ENCODE measurements at regions not wholly inside any gene's neighbourhood (a gene's known extent, or its start where the extent isn't known, plus 50 kb on each side); places are given as distances from the start of the nearest gene placed in this dataset.

DNA sequence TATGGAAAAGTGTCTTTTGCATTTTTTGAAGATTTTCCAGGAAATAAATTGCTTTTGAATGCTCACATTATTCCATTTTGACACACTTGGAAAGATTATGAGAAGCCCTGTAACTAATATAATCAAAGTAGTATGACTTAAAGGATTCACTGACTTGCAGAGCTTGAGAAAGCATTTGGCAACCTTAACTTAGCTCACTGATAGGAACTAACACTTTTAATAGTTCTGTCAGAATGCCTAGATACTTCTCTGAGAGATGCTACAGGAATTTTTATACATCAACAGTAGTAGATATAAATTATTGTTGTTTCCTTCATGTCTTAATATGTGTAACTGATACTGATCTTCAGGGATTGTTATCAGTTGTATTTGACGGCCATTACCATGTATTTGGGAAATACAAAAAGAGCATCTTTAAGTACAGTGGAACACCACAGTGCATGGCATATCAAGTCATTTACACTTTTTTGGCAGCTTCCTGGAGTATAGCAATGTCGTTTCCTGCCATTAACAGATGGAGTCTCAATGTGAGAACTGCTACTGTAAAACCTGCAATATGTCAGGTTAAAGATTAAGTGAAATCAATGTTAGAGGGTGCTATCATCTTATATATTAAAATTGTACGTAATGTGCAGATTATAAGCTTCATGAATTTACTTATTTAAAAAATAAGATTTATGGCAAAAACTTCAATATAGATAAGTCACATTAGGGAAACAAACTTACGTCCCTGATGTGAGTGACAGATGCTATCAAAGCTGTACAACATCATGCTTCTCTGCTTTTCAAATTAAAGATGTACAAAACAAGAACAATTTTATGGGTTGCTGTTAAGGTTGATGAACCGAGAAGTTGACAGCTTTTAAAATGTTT, 1159.8 kb upstream of the MIR17HG start:
- no peak for DNase-seq (ENCODE audit: low read depth in 4 of 4, low spot score in 1 of 4)

GRCh38 chr13:90188351-90188636, 1159.2 kb upstream of the MIR17HG start:
- DNase-seq (ENCODE audit: low read depth in 4 of 4, low spot score in 1 of 4), result no peak

GRCh38 chr13:90197722-90198121, 1149.8 kb upstream of the MIR17HG start:
- no peak for DNase-seq (ENCODE audit: low read depth in 4 of 4, low spot score in 1 of 4)

GRCh38 chr13:90201202-90201601, 1146.3 kb upstream of the MIR17HG start:
- DNase-seq (ENCODE audit: low read depth in 4 of 4, low spot score in 1 of 4), result no peak

DNA sequence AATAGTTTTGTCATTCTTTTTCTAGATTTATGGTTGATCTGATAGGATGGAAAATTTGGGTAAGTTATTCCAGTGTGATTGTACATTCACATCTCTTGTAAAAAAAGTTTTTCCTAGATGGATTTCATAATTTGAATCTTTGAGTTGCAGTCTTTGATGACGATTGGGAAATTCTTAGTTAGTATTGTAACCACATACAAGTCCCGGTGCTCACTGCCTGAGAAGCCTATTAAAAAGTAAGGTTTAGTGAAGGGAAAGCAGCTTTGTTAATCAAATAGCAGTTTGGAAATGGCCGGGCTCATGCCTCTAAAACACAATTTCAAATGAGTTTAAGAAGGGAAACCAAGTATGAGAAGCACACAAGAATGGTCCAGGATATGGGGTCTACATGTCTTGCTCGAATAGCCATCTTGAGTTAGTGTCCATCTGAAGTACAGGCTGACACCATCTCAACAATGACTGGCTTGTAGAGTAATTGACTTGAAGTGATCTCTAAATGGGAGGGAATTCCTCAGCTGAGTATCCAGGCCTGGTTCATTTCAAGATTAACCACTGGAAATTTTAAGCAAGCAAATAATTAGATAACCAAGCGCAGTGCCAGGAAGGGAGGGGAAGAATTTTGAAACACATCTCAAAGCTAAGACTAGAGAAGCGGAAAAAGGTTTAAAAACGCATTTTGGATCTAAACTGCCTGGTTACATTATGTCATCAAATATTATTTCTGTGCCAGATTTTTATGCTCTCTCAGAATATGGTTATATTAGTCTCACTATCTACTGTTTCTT, 1145.6 kb upstream of the MIR17HG start:
- DNase-seq (ENCODE audit: low read depth in 4 of 4, low spot score in 1 of 4), result no peak

GRCh38 chr13:90205081-90205480, 1142.4 kb upstream of the MIR17HG start:
- no peak for DNase-seq (ENCODE audit: low read depth in 4 of 4, low spot score in 1 of 4)

DNA sequence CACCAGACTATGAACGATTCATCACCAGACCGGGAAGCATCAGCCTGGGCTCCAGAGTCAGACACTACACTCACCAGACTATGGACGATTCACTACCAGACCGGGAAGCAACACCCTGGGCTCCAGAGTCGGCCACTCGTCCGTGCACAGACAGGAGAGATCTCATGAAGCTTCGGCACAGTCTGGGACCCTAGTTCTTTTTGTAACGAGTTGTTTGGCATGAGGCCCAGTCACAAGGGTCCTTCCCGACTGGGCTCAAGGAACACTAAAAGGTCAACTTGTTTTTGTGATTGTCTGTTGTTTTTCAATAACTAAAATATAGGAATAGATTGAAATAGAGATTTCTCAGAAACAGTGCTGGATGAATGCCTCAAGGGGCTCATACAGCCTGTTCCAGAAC, 1141.6 kb upstream of the MIR17HG start:
- no peak for DNase-seq (ENCODE audit: low read depth in 4 of 4, low spot score in 1 of 4)

DNA sequence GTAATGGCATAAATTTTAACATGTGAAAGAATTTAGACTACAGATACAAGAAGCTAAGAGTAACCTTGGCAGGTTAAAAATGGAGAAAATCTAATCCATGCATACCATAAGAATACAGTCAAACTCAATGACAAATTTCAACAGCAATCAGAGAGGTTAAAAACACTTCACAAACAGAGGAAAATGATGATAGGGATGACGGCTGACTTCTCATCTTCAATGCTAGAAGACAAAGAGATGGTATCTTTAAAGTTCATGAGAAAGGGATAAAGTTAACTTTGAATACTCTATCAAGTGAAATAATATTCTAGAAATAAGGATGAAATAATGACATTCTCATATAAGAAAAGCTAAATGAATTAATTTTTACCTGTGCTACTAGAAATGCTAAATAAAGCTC, 1130.2 kb upstream of the MIR17HG start:
- no peak for DNase-seq (ENCODE audit: low read depth in 4 of 4, low spot score in 1 of 4)

DNA sequence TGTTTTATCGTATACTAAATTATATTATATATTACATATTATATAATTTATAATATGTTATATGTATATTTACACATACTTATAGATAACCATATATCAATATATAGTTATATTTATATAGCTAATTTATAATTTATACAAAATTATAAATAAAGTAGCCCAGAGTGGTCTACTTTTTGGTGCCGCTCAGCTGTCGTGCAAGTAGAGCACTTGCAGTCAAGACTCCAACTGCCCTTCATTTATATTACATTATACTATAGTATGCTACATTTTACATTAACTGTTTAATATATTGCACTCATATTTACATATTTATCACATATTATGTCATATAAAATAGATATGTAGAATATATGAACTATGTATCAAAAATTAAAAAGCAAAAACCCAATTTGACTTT, 1124.7 kb upstream of the MIR17HG start:
- DNase-seq (ENCODE audit: low read depth in 4 of 4, low spot score in 1 of 4), result no peak

GRCh38 chr13:90230311-90230710, 1117.2 kb upstream of the MIR17HG start:
- no peak for DNase-seq (ENCODE audit: low read depth in 4 of 4, low spot score in 1 of 4)

- DNase-seq (ENCODE audit: low read depth in 4 of 4, low spot score in 1 of 4), result no peak
Observed at GRCh38 chr13:90232291-90232690, 1115.2 kb upstream of the MIR17HG start.

GRCh38 chr13:90233933-90234672, 1113.4 kb upstream of the MIR17HG start:
- no peak for DNase-seq (ENCODE audit: low read depth in 4 of 4, low spot score in 1 of 4)

DNA sequence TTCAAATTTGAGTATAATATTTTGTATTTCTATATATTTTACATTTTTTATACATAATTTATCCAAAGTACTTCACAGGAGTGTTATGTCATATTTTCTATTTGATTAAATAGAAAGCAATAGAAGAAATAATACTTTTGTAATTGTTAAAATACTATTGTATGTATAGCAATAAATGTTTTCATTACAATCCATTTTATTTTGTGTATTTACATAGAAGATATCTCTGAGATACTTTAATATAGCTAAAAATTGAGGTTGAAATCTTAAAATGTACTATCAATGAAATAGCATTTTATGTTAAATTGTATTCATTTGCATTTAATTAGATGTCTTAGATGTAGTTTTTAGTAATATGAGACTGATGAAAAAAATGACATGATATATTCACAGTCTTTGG, 1109.6 kb upstream of the MIR17HG start:
- no peak for DNase-seq (ENCODE audit: low read depth in 4 of 4, low spot score in 1 of 4)

- no peak for DNase-seq (ENCODE audit: low read depth in 4 of 4, low spot score in 1 of 4)
Observed at GRCh38 chr13:90238413-90238812, 1109.1 kb upstream of the MIR17HG start.

GRCh38 chr13:90239130-90239529, 1108.4 kb upstream of the MIR17HG start:
- no peak for DNase-seq (ENCODE audit: low read depth in 4 of 4, low spot score in 1 of 4)

- DNase-seq (ENCODE audit: low read depth in 4 of 4, low spot score in 1 of 4), result no peak
Observed at GRCh38 chr13:90246005-90246404, 1101.5 kb upstream of the MIR17HG start.

- DNase-seq (ENCODE audit: low read depth in 4 of 4, low spot score in 1 of 4), result no peak
Observed at GRCh38 chr13:90246687-90247345, 1100.7 kb upstream of the MIR17HG start.

GRCh38 chr13:90253806-90254205, 1093.7 kb upstream of the MIR17HG start:
- no peak for DNase-seq (ENCODE audit: low read depth in 4 of 4, low spot score in 1 of 4)

DNA sequence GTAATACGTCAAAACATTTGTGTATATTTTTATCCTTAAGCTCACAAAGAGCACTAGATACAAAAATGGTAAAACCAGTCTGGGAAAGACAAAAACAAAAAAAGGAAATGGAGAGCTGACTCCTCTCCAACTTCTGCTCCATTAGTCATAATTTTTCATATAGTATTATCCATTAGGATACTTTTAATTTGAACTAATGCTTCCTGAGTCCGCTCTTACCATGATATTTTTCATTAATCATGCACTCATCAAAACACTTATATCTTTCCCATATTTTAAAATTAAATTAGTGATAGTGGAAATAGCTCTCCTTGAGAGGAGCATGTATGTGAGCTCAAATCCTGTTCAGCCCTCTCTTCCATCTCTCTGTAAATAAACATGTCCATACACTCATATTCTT, 1093.0 kb upstream of the MIR17HG start:
- no peak for DNase-seq (ENCODE audit: low read depth in 4 of 4, low spot score in 1 of 4)

DNA sequence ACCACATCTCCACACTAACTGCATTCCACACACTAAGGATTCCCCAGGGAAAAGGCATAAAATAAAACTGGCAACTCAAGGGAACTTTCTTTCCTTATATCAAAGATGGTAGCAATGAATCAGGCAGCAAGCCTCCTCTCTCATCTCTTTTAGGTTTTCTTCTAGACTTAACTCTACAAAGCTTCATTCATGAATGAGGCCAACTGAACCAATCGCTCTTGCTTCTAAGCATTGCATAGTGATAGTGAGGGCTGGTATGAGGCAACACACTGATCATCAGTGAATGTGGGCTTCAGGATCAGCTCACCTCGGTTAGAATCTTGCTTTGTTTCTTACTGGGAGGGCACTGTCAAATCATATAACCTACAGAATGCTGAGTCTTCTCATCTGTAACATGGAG, 1090.7 kb upstream of the MIR17HG start:
- DNase-seq (ENCODE audit: low read depth in 4 of 4, low spot score in 1 of 4), result no peak

- no peak for DNase-seq (ENCODE audit: low read depth in 4 of 4, low spot score in 1 of 4)
Observed at GRCh38 chr13:90258129-90258528, 1089.4 kb upstream of the MIR17HG start.
